ENCODE measurements at regions not wholly inside any gene's neighbourhood (a gene's known extent, or its start where the extent isn't known, plus 50 kb on each side); places are given as distances from the start of the nearest gene placed in this dataset.

GRCh38 chr3:80395023-80395422 lies 627.2 kb upstream of the ROBO1 start:
- TF ChIP-seq ZNF766 (CRISPR knock-in tag; conservative IDR thresholded peaks at IDR 0.05) (no peak), TEAD1 (CRISPR knock-in tag; IDR thresholded peaks at IDR 0.05) (no peak)

Measured in K562 (cell line).